ENCODE measurements at regions not wholly inside any gene's neighbourhood (a gene's known extent, or its start where the extent isn't known, plus 50 kb on each side); places are given as distances from the start of the nearest gene placed in this dataset.

- no peak overlapping the region for H3K27ac ChIP-seq (replicated peaks)
- TF ChIP-seq, protein P1, sequence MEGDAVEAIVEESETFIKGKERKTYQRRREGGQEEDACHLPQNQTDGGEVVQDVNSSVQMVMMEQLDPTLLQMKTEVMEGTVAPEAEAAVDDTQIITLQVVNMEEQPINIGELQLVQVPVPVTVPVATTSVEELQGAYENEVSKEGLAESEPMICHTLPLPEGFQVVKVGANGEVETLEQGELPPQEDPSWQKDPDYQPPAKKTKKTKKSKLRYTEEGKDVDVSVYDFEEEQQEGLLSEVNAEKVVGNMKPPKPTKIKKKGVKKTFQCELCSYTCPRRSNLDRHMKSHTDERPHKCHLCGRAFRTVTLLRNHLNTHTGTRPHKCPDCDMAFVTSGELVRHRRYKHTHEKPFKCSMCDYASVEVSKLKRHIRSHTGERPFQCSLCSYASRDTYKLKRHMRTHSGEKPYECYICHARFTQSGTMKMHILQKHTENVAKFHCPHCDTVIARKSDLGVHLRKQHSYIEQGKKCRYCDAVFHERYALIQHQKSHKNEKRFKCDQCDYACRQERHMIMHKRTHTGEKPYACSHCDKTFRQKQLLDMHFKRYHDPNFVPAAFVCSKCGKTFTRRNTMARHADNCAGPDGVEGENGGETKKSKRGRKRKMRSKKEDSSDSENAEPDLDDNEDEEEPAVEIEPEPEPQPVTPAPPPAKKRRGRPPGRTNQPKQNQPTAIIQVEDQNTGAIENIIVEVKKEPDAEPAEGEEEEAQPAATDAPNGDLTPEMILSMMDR (IDR thresholded peaks at IDR 0.05; ENCODE audit: insufficient read depth, low read length) = no peak
- TF ChIP-seq GABPA (IDR thresholded peaks at IDR 0.05; ENCODE audit: low read depth) = no peak
- TF ChIP-seq POLR2AphosphoS5 (IDR thresholded peaks at IDR 0.05; ENCODE audit: low read depth) = no peak
- TF ChIP-seq, protein P2, sequence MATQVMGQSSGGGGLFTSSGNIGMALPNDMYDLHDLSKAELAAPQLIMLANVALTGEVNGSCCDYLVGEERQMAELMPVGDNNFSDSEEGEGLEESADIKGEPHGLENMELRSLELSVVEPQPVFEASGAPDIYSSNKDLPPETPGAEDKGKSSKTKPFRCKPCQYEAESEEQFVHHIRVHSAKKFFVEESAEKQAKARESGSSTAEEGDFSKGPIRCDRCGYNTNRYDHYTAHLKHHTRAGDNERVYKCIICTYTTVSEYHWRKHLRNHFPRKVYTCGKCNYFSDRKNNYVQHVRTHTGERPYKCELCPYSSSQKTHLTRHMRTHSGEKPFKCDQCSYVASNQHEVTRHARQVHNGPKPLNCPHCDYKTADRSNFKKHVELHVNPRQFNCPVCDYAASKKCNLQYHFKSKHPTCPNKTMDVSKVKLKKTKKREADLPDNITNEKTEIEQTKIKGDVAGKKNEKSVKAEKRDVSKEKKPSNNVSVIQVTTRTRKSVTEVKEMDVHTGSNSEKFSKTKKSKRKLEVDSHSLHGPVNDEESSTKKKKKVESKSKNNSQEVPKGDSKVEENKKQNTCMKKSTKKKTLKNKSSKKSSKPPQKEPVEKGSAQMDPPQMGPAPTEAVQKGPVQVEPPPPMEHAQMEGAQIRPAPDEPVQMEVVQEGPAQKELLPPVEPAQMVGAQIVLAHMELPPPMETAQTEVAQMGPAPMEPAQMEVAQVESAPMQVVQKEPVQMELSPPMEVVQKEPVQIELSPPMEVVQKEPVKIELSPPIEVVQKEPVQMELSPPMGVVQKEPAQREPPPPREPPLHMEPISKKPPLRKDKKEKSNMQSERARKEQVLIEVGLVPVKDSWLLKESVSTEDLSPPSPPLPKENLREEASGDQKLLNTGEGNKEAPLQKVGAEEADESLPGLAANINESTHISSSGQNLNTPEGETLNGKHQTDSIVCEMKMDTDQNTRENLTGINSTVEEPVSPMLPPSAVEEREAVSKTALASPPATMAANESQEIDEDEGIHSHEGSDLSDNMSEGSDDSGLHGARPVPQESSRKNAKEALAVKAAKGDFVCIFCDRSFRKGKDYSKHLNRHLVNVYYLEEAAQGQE (IDR thresholded peaks at IDR 0.05; ENCODE audit: insufficient replicate concordance, low read depth) = no peak
- TF ChIP-seq SPI1 (IDR thresholded peaks at IDR 0.05; ENCODE audit: borderline replicate concordance, low read depth) = no peak
- no peak overlapping the region for H3K4me3 ChIP-seq (replicated peaks; ENCODE audit: insufficient read depth, low read length)
- no peaks in the 10 kb centered on the region for H3K27me3 ChIP-seq (ENCODE audit: insufficient read depth, poor library complexity, severe bottlenecking)
- no peak for DNase-seq (ENCODE audit: low read depth in 1 of 2, low spot score in 1 of 2)
These were observed 186.2 kb upstream of the FAM3C start for GRCh38 chr7:121582258-121582657.

DNA sequence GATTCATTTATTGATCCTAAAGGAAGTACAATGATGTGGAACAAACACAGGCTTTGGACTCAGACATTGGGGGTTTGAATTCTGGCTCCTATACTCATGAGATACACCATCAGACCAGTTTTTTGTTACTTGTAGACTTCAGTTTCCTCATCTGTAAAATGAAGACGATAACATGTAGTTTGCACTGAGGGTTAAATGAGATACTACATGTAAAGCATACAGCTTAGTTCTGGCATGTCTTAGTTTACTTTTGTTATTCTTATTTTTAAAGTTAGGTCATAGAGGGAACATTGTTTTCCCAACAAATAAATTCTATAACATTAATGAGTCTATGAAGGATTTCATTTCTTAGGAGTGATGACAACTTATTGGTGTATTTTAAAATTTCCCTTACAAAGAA, 183.5 kb upstream of the FAM3C start:
- DNase-seq (ENCODE audit: low read depth in 1 of 2, low spot score in 1 of 2) = no peak
- Histone ChIP-seq H3K27ac (replicated peaks) (no peak overlapping the region), H3K27me3 (ENCODE audit: insufficient read depth, poor library complexity, severe bottlenecking) (no peaks in the 10 kb centered on the region), H3K4me3 (replicated peaks; ENCODE audit: insufficient read depth, low read length) (no peak overlapping the region)
- TF ChIP-seq, protein P2 (IDR thresholded peaks at IDR 0.05; ENCODE audit: insufficient replicate concordance, low read depth) = no peak
- TF ChIP-seq POLR2AphosphoS5 (IDR thresholded peaks at IDR 0.05; ENCODE audit: low read depth) (no peak), GABPA (IDR thresholded peaks at IDR 0.05; ENCODE audit: low read depth) (no peak)
- TF ChIP-seq, protein P1 (IDR thresholded peaks at IDR 0.05; ENCODE audit: insufficient read depth, low read length) = no peak

DNA sequence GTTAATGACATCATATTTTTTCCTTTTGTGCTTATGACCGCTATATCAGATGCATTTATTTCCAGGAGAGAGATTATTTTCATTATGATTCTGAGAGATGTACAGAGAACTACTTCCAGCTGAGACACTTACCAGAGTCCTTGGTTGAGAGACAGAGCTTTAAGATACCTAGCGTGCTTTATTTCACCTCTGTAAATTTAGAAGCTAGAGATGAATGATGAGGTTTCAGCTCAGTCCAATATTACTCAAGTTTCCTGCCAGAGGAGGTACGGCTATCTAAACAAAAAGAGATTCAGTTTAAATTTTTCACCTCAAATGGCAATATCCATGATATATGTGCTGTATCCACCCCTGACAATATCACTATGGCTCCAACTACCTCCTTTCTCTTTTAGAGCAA, 182.6 kb upstream of the FAM3C start:
- DNase-seq (ENCODE audit: low read depth in 1 of 2, low spot score in 1 of 2) = no peak
- Histone ChIP-seq H3K27me3 (ENCODE audit: insufficient read depth, poor library complexity, severe bottlenecking) (no peaks in the 10 kb centered on the region), H3K4me3 (replicated peaks; ENCODE audit: insufficient read depth, low read length) (no peak overlapping the region), H3K27ac (replicated peaks) (no peak overlapping the region)
- TF ChIP-seq POLR2AphosphoS5 (IDR thresholded peaks at IDR 0.05; ENCODE audit: low read depth) = no peak
- TF ChIP-seq GABPA (IDR thresholded peaks at IDR 0.05; ENCODE audit: low read depth) = no peak
- TF ChIP-seq, protein P2 (IDR thresholded peaks at IDR 0.05; ENCODE audit: insufficient replicate concordance, low read depth) = no peak
- TF ChIP-seq, protein P1 (IDR thresholded peaks at IDR 0.05; ENCODE audit: insufficient read depth, low read length) = no peak
- TF ChIP-seq SPI1 (IDR thresholded peaks at IDR 0.05; ENCODE audit: borderline replicate concordance, low read depth) = no peak
